HG03460 (cell line): ENCODE measurements at regions not wholly inside any gene's neighbourhood (a gene's known extent, or its start where the extent isn't known, plus 50 kb on each side); places are given as distances from the start of the nearest gene placed in this dataset.
"Not testable (repeated sequence)": the region's sequence is repeated elsewhere in the genome, so short reads cannot be mapped to it uniquely, and the experiment has no call there.

Experiments
- ATAC-seq: cut with Tn5 transposase; IDR thresholded peaks from one replicate; pipeline ENCODE4 v1.9.1; 2021; ENCODE audit not compliant: unreplicated experiment

GRCh38 chr4:138408758-138409157 lies 166.6 kb upstream of the SLC7A11 start:
- no peak for ATAC-seq

- ATAC-seq = no peak
Observed at GRCh38 chr4:138407329-138407728, 165.2 kb upstream of the SLC7A11 start.

DNA sequence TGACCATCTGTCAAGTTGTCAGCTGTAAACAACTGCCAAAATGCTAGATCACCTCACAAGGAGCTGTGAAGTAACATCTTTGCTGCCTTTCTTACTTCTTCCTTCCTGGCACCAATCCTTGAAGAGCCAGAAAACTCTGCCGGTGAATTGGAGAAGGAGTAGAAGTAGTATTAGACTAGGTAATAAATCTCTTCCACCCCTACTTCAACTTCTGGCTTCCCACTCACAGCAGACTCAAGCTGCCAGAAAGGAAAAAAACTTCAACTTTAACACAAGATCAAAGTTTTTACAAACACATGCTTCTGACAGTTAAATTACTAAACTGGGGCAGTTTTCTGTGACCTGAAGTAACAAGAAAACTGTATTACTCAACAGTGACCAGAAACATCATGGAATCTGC lies 164.7 kb upstream of the SLC7A11 start:
- ATAC-seq = no peak

DNA sequence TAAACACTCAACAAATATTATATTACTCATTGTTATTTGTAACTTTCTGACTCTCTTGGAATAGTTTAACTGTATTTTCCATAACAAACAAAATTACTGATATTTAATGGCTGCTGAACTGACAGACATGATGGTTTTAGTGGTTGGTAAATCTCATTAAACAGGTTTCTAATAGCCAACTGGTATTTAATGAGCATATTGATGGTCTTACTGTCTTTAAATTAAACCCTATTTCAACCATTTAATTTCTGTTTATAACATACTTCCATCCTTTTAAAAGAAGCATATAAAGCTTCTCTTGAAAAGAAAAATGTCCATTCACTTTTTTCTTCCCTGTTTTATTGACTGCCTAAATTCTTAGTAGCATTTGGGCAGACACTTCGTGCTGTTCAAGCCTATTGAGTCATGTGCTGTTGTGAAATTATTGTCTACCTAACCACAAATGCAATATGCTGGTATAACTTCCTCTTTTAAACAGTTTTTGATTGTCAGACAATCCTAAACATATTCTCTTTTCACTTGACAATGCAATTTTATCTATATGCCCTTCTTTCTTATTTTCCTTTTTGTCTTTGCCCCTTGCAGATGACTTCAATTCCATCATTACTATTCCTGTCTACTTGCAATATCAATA lies 163.9 kb upstream of the SLC7A11 start:
- peak; percentile 73 for ATAC-seq

- ATAC-seq = peak; percentile 80
Observed at GRCh38 chr4:138405466-138405891, 163.3 kb upstream of the SLC7A11 start.

DNA sequence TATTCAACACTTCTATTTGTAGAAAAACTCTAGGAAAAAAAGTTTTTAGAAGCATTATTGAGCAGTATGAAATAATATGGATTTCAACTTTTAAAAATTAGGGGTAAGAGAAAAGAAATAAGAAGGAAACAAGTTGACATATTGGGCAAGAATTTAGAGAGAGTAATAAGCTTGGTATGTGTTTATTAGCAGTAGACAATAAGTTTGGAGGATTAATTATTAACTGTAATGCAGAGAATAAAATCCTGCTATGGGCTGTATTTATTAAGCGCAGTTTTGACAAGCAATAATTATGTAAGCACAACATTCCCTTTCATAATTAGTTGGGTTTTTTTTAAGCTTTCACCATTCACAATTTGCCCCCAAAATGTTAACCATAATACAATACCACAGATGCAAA lies 162.7 kb upstream of the SLC7A11 start:
- ATAC-seq = no peak

- no peak for ATAC-seq
Observed at GRCh38 chr4:138404251-138404650, 162.1 kb upstream of the SLC7A11 start.

GRCh38 chr4:138401334-138401733 lies 159.2 kb upstream of the SLC7A11 start:
- ATAC-seq = no peak

- no peak for ATAC-seq
Observed at GRCh38 chr4:138400543-138400942, 158.4 kb upstream of the SLC7A11 start.

DNA sequence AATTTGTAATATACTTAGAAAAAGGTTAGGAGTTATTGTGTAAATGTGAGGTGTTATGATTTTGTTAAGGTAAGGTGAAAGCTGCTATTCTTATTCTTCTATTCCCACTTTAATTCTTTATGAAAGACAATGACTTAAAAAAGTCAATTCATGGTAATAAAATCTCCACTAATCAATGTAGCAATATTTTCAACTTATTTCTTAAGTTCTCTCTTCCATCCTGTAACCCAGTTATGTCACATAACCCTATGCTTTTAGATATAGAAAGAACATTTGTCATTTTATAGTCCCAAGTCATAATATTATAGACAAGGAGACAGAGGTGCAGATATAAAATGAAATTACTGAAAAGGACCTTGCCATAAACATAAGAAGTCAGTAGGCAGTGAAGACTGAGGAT lies 157.9 kb upstream of the SLC7A11 start:
- no peak for ATAC-seq

- ATAC-seq = no peak
Observed at GRCh38 chr4:138399081-138399480, 156.9 kb upstream of the SLC7A11 start.

GRCh38 chr4:138398322-138398721 lies 156.2 kb upstream of the SLC7A11 start:
- no peak for ATAC-seq

DNA sequence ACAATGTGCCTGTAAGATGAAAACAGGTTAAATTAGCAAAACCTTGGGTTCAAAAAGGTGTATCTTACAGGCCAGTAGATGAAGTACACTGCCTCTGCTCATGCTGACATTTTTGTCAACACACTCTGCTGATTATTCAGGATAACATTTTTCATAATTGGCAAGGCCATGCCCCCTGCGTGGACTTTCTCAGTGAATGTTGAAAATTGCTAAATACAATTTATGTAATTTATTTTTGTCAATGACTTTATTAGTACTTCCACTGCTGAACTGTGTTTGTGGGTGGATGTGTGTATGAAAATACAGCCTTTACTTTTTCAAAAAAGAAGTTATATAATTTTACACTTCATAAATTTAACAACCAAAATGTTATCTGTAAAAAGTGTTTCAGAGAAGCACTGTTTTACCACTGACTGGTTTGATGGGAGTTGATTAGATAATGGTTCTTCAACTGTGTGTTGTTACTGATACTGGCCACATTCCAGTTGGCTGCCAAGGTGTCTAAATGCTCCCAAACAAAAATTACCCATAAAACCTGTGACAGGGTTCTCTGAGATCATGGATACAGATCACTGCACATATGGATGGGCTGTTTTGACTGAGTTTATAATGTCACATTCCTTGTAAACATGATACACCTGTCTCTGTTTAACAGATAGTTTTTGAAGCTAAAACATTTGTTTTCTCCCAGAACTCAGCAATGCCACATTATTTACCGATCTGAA lies 151.9 kb upstream of the SLC7A11 start:
- ATAC-seq = no peak

DNA sequence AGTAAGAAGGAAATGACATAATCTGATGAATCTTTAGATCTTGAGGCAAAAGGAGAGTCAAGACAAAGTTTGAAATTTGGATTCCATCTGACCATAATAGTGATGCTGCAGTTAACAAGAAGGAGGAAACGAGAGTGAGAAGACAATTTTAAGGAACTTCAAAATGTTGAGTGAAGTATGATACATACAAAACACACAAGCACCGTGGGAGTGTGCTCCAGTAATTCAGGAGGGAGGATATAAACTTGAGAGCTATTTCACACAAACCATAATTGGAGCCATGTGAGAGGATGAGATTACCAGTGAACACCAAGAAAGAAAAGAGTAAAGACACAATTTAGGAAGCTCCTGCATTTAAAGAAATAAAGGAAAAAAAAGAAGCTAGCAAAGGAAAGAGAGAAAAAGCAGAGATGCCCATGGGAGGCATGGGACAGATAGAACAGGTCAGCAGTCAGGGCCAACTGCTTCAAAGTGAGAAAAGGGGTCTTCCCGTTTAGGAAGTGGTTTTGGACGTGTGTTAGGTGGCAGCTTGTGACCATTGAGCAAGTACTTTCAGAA lies 150.7 kb upstream of the SLC7A11 start:
- ATAC-seq = peak; percentile 53

DNA sequence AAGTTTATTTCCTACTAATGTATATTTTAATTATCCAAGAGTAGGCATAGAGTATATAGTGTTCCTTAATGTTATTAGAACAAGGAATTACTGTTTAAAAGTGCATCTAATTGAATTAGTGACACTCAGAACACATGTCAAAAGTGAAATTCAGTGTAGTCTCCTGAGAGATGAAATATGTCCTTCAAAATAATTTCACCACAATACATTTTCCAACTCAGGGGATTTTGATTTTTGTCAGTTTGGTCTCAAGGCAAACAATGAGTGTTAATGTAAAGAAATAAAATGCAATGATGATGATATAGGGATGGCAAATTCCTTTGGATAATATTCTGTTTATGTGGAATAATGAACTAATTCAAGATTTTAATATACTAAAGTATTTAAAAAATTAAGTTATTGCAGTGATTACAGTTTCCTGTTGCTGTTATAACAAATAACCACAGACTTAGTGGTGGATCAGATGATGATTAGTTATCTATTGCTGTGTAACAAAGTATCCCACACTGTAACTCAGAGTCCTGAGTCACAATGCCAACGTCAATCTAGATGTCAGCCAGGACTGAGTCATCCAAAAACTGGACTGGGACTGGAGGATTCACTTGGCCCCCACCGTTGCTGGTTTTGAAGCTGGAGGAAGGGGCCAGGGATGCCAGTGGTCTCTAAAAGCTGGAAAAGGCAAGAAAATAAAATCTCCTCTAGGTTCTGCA lies 148.0 kb upstream of the SLC7A11 start:
- no peak for ATAC-seq

GRCh38 chr4:138374947-138375346 lies 132.8 kb upstream of the SLC7A11 start:
- no peak for ATAC-seq

DNA sequence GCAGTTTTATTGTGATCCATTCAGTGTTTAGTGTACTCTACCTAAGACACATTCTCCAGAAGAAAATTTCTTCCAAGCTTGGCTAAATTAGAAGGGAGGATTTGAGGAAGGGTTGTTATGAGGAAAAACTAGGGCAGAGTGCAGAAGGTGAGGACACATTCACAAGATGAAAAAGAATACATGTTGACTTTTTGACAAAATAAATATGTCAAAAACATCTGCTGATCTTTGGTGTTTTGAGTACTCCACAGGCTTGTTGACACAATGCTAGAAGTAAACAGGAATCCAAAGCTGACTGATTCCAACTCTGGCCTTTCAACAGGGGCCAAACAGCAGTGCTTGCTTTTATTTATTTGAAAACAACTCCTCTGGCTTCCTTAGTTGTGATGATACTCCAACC lies 125.8 kb upstream of the SLC7A11 start:
- ATAC-seq = no peak

- ATAC-seq = not testable (repeated sequence)
Observed at GRCh38 chr4:138352446-138352845, 110.3 kb upstream of the SLC7A11 start.

DNA sequence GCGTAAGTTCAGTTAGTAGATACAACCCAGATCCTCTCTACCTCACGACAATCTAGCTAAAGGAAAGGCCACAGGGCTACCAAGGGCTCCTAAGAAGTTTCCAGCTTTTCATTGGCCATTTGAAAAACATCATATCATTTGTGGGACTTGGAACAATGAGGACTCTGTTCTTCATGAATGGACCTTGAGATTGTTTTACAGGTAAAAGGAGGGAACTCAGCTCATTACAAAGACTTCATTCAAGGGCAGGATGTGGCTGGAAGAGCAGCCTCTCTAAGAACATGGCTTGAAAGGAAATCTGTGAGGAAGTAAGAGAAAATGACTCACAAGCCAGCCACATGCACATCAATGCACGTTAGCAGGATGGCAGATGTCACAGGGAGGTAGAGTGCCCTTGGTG lies 105.9 kb upstream of the SLC7A11 start:
- peak; percentile 82 for ATAC-seq

DNA sequence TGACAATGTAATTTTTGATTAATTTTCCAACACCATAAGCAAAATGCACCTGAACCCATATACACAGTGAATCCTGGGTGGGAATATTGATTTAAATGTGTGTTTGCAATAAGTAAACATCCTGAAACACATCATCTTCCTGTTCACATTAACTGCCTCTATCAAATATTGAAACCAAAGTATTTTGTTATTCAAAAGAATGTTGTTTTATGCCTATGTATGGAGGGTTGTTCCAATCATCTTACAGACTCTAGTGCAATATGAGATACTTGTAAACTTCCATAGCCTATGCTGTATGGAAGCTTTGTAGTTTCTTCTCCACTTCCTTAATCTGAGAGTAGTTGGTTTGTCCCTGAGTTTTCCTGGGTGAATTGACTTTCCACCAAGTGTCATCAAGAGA lies 105.4 kb upstream of the SLC7A11 start:
- no peak for ATAC-seq

DNA sequence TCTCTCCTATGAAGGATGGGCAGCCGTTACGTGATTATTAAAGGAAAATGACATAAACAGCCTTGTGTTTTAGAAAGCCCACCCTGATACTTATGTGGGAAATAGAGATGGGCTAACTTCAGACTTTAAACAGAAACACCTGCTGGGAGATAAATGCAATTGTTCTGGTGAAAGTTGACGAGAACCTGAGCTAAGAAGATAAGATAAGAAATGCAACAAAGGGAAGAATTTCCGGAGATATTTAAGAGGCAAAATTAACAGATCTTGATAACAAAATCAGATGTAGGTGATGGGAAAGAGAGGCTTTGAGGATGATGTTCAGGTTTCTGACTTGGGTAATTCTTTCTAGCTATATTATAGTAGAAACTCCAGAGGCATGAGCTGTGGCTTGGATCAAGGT lies 102.7 kb upstream of the SLC7A11 start:
- ATAC-seq = no peak

DNA sequence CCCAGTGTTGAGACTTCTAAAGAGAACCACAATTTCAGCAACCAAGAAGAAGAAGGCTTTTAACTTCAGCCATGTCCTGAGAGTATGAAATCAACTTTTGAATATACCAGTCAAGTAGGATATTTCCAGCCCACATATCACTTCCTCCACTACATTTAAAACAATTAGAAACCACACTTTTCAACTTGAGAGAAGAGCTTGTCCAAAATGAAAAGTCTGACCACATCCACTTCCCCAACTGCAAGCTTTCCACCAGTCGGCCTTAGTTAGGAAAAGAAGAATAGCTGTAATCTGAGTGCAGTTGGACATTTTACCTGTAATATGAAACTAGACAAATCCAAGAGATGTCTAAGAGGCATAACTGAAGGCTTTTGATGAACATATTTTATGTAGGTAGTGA lies 101.9 kb upstream of the SLC7A11 start:
- no peak for ATAC-seq
